Panc1 (cell line): ENCODE measurements at regions not wholly inside any gene's neighbourhood (a gene's known extent, or its start where the extent isn't known, plus 50 kb on each side); places are given as distances from the start of the nearest gene placed in this dataset.

Source experiments
- ATAC-seq: fragments of 200-7000 bp; cut with Tn5 transposase; 2 replicates; pipeline ENCODE4 v1.9.1; 2020; ENCODE audit warnings: mild to moderate bottlenecking, moderate library complexity
- BruUV-seq: library from RNA; stranded (reverse); fragments of 400-500 nt; replicated peaks from 2 replicates; lab custom pipeline; 2021; lab: Mats Ljungman, UMichigan
- CTCF ChIA-PET: fragments of 300-600 bp; sonication (Branson Sonifier 250); formaldehyde crosslinking; loops from one replicate; lab custom pipeline; 2022; ENCODE audit warnings: antibody characterized with exemption; lab: Charles Lee
- POLR2A ChIA-PET: fragments of 300-600 bp; sonication (Branson Sonifier 250); formaldehyde crosslinking; loops from one replicate; lab custom pipeline; 2022; ENCODE audit warnings: antibody characterized with exemption; lab: Charles Lee
- DNase-seq: peaks from one replicate; pipeline ENCODE4 v3.0.0-alpha.2; 2010; ENCODE audit warnings: low read depth, low spot score
- H3K27ac ChIP-seq: 2 replicates; pipeline ENCODE4 v1.5.1; 2011; ENCODE audit warnings: mild to moderate bottlenecking, low read length, inconsistent platforms
- H3K27me3 ChIP-seq: fragments of 200-500 bp; sonication (Bioruptor generic); 2 replicates; pipeline ENCODE4 v1.6.0; 2014; ENCODE audit warnings: low read length, inconsistent platforms; ENCODE audit not compliant: control insufficient read depth, insufficient read depth
- H3K36me3 ChIP-seq: fragments of 200-500 bp; sonication (Bioruptor generic); 2 replicates; pipeline ENCODE4 v1.5.1; 2014; ENCODE audit warnings: inconsistent platforms, mild to moderate bottlenecking, low read length, moderate library complexity; ENCODE audit not compliant: control insufficient read depth, insufficient read depth
- H3K4me1 ChIP-seq: 2 replicates; pipeline ENCODE4 v1.5.1; 2011; ENCODE audit warnings: inconsistent platforms, mild to moderate bottlenecking, low read length, moderate library complexity; ENCODE audit not compliant: control insufficient read depth, insufficient read depth
- H3K4me3 ChIP-seq, 2 experiments: 2 replicates each; pipeline ENCODE4 v1.5.1; 2011 to 2012; ENCODE audit warnings: low read depth in 2 of 2, low read length in 2 of 2, mild to moderate bottlenecking in 2 of 2, inconsistent platforms in 1 of 2, moderate library complexity in 1 of 2
- H3K9me3 ChIP-seq: fragments of 200-500 bp; sonication (Bioruptor generic); 2 replicates; pipeline ENCODE4 v1.5.1; 2014; ENCODE audit warnings: low read depth, mild to moderate bottlenecking, inconsistent platforms, low read length, moderate library complexity; ENCODE audit not compliant: control insufficient read depth, insufficient read depth
- CTCF ChIP-seq: fragments of 450-650 bp; IDR thresholded peaks from 2 replicates; pipeline ENCODE4 v1.5.1; 2017; ENCODE audit warnings: mild to moderate bottlenecking
- POLR2AphosphoS5 ChIP-seq: IDR thresholded peaks from 2 replicates; pipeline ENCODE4 v1.6.1; 2012; ENCODE audit warnings: mild to moderate bottlenecking, low read depth, low read length, moderate library complexity
- SIN3A ChIP-seq: IDR thresholded peaks from 2 replicates; pipeline ENCODE4 v1.6.1; 2012; ENCODE audit warnings: low read depth, mild to moderate bottlenecking, low read length, moderate library complexity, borderline replicate concordance; ENCODE audit not compliant: insufficient read depth
- TCF7L2 ChIP-seq: IDR thresholded peaks from 2 replicates; pipeline ENCODE4 v1.6.1; 2011; ENCODE audit warnings: mild to moderate bottlenecking, low read depth, low read length, inconsistent platforms
- in situ Hi-C: cut with HindIII; loops from 2 replicates; pipeline ENCODE4 v1.10.0; 2016; ENCODE audit warnings: low sequenced_read_pairs, low pct_unique_long_range_greater_than_20kb
- intact Hi-C: fragments of 100-400 bp; cut with micrococcal nuclease; formaldehyde crosslinking; loops from one replicate; pipeline ENCODE4 v1.10.0; 2022; ENCODE audit not compliant: unreplicated experiment
- TF ChIP-seq, protein P1 (sequence below), 2 experiments: IDR thresholded peaks; 2 replicates each; pipeline ENCODE4 v1.6.1; 2011 to 2012; ENCODE audit warnings: low read depth in 2 of 2, control low read depth in 1 of 2, low read length in 1 of 2, mild to moderate bottlenecking in 1 of 2, moderate library complexity in 1 of 2; ENCODE audit not compliant: insufficient read depth in 1 of 2

DNA sequence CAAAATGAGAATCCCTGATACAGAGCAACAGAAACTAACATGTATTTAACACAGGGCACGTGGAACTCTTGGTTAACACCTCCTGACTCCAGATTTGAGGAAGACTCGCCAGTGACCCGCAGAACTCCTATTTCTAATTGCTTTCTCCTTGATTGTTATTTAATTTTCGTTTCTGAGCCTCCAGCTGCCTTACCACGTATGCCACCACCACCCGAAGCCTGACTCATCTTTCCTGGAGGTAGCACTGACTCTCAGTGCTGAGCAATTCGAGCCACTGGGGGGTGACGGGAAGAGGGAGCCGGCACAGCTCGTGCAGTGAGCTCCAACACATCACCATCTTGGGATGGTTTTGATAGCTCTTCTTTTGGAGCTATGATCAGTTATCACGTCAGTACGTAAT lies 273.9 kb upstream of the MGMT start:
- BruUV-seq = no TSS peak
- CTCF ChIA-PET = no interaction called here
- intact Hi-C loops = no loop called here

GRCh38 chr10:129194181-129194870 lies 272.7 kb upstream of the MGMT start:
- no peak overlapping the region for H3K4me3 ChIP-seq
- ChIA-PET CTCF (no interaction called here), POLR2A (no interaction called here)
- H3K4me1 ChIP-seq = no peaks in the 10 kb centered on the region
- BruUV-seq = no TSS peak
- no peak for DNase-seq
- H3K27me3 ChIP-seq = peaks cover 9% of the 10 kb centered on the region
- intact Hi-C loops = no loop called here
- in situ Hi-C loops = no loop called here
- TF ChIP-seq, protein P1, sequence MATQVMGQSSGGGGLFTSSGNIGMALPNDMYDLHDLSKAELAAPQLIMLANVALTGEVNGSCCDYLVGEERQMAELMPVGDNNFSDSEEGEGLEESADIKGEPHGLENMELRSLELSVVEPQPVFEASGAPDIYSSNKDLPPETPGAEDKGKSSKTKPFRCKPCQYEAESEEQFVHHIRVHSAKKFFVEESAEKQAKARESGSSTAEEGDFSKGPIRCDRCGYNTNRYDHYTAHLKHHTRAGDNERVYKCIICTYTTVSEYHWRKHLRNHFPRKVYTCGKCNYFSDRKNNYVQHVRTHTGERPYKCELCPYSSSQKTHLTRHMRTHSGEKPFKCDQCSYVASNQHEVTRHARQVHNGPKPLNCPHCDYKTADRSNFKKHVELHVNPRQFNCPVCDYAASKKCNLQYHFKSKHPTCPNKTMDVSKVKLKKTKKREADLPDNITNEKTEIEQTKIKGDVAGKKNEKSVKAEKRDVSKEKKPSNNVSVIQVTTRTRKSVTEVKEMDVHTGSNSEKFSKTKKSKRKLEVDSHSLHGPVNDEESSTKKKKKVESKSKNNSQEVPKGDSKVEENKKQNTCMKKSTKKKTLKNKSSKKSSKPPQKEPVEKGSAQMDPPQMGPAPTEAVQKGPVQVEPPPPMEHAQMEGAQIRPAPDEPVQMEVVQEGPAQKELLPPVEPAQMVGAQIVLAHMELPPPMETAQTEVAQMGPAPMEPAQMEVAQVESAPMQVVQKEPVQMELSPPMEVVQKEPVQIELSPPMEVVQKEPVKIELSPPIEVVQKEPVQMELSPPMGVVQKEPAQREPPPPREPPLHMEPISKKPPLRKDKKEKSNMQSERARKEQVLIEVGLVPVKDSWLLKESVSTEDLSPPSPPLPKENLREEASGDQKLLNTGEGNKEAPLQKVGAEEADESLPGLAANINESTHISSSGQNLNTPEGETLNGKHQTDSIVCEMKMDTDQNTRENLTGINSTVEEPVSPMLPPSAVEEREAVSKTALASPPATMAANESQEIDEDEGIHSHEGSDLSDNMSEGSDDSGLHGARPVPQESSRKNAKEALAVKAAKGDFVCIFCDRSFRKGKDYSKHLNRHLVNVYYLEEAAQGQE (IDR thresholded peaks at IDR 0.05; ENCODE audit: insufficient read depth in 1 of 2, low read depth in 2 of 2, low read length in 1 of 2) = no peak
- TF ChIP-seq CTCF (no peak), SIN3A (no peak), TCF7L2 (no peak), POLR2AphosphoS5 (no peak)
- H3K27ac ChIP-seq = no peak overlapping the region
- no peaks in the 10 kb centered on the region for H3K36me3 ChIP-seq
- H3K9me3 ChIP-seq = no peaks in the 10 kb centered on the region
- ATAC-seq = no peak

More for the DNA sequence above, 273.9 kb upstream of the MGMT start:
- in situ Hi-C loops = no loop called here
- ATAC-seq (no peak), DNase-seq (no peak)
- TF ChIP-seq CTCF (no peak), POLR2AphosphoS5 (no peak), SIN3A (no peak), TCF7L2 (no peak)
- TF ChIP-seq, protein P1 (IDR thresholded peaks at IDR 0.05; ENCODE audit: insufficient read depth in 1 of 2, low read depth in 2 of 2, low read length in 1 of 2) = no peak
- POLR2A ChIA-PET = no interaction called here
- Histone ChIP-seq H3K27ac (no peak overlapping the region), H3K4me3 (no peak overlapping the region), H3K4me1 (no peaks in the 10 kb centered on the region), H3K36me3 (no peaks in the 10 kb centered on the region), H3K27me3 (peaks cover 9% of the 10 kb centered on the region), H3K9me3 (no peaks in the 10 kb centered on the region)
